ENCODE measurements at regions not wholly inside any gene's neighbourhood (a gene's known extent, or its start where the extent isn't known, plus 50 kb on each side); places are given as distances from the start of the nearest gene placed in this dataset.
A peak's percentile ranks its signal among the peaks of the same experiment; 100 is the strongest.

- Histone ChIP-seq H3K27me3 (ENCODE audit: control insufficient read depth in 3 of 3, insufficient read depth in 3 of 3, low read length in 3 of 3) (peaks cover 0 to 8% (median 0%) of the 10 kb centered on the region in 3 donors), H3K4me3 (ENCODE audit: low read depth in 1 of 3, low read length in 3 of 3) (no peak overlapping the region), H3K36me3 (ENCODE audit: control insufficient read depth in 3 of 3, insufficient read depth in 2 of 3, low read depth in 1 of 3, low read length in 3 of 3) (no peaks in the 10 kb centered on the region), H3K4me1 (ENCODE audit: control insufficient read depth in 3 of 3, insufficient read depth in 2 of 3, low read depth in 1 of 3, low read length in 2 of 3) (no peaks in the 10 kb centered on the region), H3K27ac (ENCODE audit: low read depth in 1 of 3, low read length in 2 of 3) (no peak overlapping the region), H3K9me3 (ENCODE audit: control insufficient read depth in 2 of 2, insufficient read depth in 1 of 2, low read depth in 1 of 2, low read length in 1 of 2) (no peaks in the 10 kb centered on the region)
- FAIRE-seq = no peak
- no peak for DNase-seq
- WGBS, 3 donors = 78 to 83% (median 81%) methylated on average over 4 of the region's 4 CpGs
Observed at GRCh38 chr21:38709876-38710275, 95.9 kb upstream of the ETS2 start.

GRCh38 chr21:38712071-38712470 lies 93.7 kb upstream of the ETS2 start:
- H3K27ac ChIP-seq (ENCODE audit: low read depth in 1 of 3, low read length in 2 of 3) = no peak overlapping the region
- H3K36me3 ChIP-seq (ENCODE audit: control insufficient read depth in 3 of 3, insufficient read depth in 2 of 3, low read depth in 1 of 3, low read length in 3 of 3) = no peaks in the 10 kb centered on the region
- no peaks in the 10 kb centered on the region for H3K4me1 ChIP-seq (ENCODE audit: control insufficient read depth in 3 of 3, insufficient read depth in 2 of 3, low read depth in 1 of 3, low read length in 2 of 3)
- no peaks in the 10 kb centered on the region for H3K9me3 ChIP-seq (ENCODE audit: control insufficient read depth in 2 of 2, insufficient read depth in 1 of 2, low read depth in 1 of 2, low read length in 1 of 2)
- no peak for FAIRE-seq
- WGBS, 3 donors = 54 to 79% (median 73%) methylated on average over 1 of the region's 1 CpG
- H3K4me3 ChIP-seq (ENCODE audit: low read depth in 1 of 3, low read length in 3 of 3) = no peak overlapping the region
- peak; percentile 36 to 67 for DNase-seq
- peaks cover 0 to 3% (median 0%) of the 10 kb centered on the region in 3 donors for H3K27me3 ChIP-seq (ENCODE audit: control insufficient read depth in 3 of 3, insufficient read depth in 3 of 3, low read length in 3 of 3)

- 87 to 96% (median 94%) methylated on average over 2 to 3 of the region's 3 CpGs for WGBS, 3 donors
- Histone ChIP-seq H3K27me3 (ENCODE audit: control insufficient read depth in 3 of 3, insufficient read depth in 3 of 3, low read length in 3 of 3) (peaks cover 0 to 3% (median 0%) of the 10 kb centered on the region in 3 donors), H3K4me1 (ENCODE audit: control insufficient read depth in 3 of 3, insufficient read depth in 2 of 3, low read depth in 1 of 3, low read length in 2 of 3) (no peaks in the 10 kb centered on the region), H3K4me3 (ENCODE audit: low read depth in 1 of 3, low read length in 3 of 3) (no peak overlapping the region), H3K27ac (ENCODE audit: low read depth in 1 of 3, low read length in 2 of 3) (no peak overlapping the region), H3K36me3 (ENCODE audit: control insufficient read depth in 3 of 3, insufficient read depth in 2 of 3, low read depth in 1 of 3, low read length in 3 of 3) (no peaks in the 10 kb centered on the region), H3K9me3 (ENCODE audit: control insufficient read depth in 2 of 2, insufficient read depth in 1 of 2, low read depth in 1 of 2, low read length in 1 of 2) (no peaks in the 10 kb centered on the region)
- FAIRE-seq (no peak), DNase-seq (no peak)
Observed at GRCh38 chr21:38712664-38713063, 93.1 kb upstream of the ETS2 start.

- no peak overlapping the region for H3K4me3 ChIP-seq (ENCODE audit: low read depth in 1 of 3, low read length in 3 of 3)
- no peak for FAIRE-seq
- DNase-seq = no peak
- peaks cover 0 to 3% (median 0%) of the 10 kb centered on the region in 3 donors for H3K27me3 ChIP-seq (ENCODE audit: control insufficient read depth in 3 of 3, insufficient read depth in 3 of 3, low read length in 3 of 3)
- H3K4me1 ChIP-seq (ENCODE audit: control insufficient read depth in 3 of 3, insufficient read depth in 2 of 3, low read depth in 1 of 3, low read length in 2 of 3) = no peaks in the 10 kb centered on the region
- no peaks in the 10 kb centered on the region for H3K36me3 ChIP-seq (ENCODE audit: control insufficient read depth in 3 of 3, insufficient read depth in 2 of 3, low read depth in 1 of 3, low read length in 3 of 3)
- no peaks in the 10 kb centered on the region for H3K9me3 ChIP-seq (ENCODE audit: control insufficient read depth in 2 of 2, insufficient read depth in 1 of 2, low read depth in 1 of 2, low read length in 1 of 2)
- WGBS, 3 donors = 87 to 92% (median 89%) methylated on average over 4 of the region's 4 CpGs
- no peak overlapping the region for H3K27ac ChIP-seq (ENCODE audit: low read depth in 1 of 3, low read length in 2 of 3)
Observed at GRCh38 chr21:38714039-38714817, 91.5 kb upstream of the ETS2 start.

- WGBS, 3 donors = 71 to 84% (median 81%) methylated on average over 5 of the region's 5 CpGs
- no peaks in the 10 kb centered on the region for H3K36me3 ChIP-seq (ENCODE audit: control insufficient read depth in 3 of 3, insufficient read depth in 2 of 3, low read depth in 1 of 3, low read length in 3 of 3)
- H3K4me1 ChIP-seq (ENCODE audit: control insufficient read depth in 3 of 3, insufficient read depth in 2 of 3, low read depth in 1 of 3, low read length in 2 of 3) = no peaks in the 10 kb centered on the region
- DNase-seq = no peak
- H3K4me3 ChIP-seq (ENCODE audit: low read depth in 1 of 3, low read length in 3 of 3) = no peak overlapping the region
- peaks cover 0 to under 1% (median 0%) of the 10 kb centered on the region in 3 donors for H3K27me3 ChIP-seq (ENCODE audit: control insufficient read depth in 3 of 3, insufficient read depth in 3 of 3, low read length in 3 of 3)
- H3K27ac ChIP-seq (ENCODE audit: low read depth in 1 of 3, low read length in 2 of 3) = no peak overlapping the region
- H3K9me3 ChIP-seq (ENCODE audit: control insufficient read depth in 2 of 2, insufficient read depth in 1 of 2, low read depth in 1 of 2, low read length in 1 of 2) = no peaks in the 10 kb centered on the region
- FAIRE-seq = no peak
Observed at GRCh38 chr21:38714999-38715398, 90.7 kb upstream of the ETS2 start.

GRCh38 chr21:38716088-38716487 lies 89.6 kb upstream of the ETS2 start:
- Histone ChIP-seq H3K4me1 (ENCODE audit: control insufficient read depth in 3 of 3, insufficient read depth in 2 of 3, low read depth in 1 of 3, low read length in 2 of 3) (no peaks in the 10 kb centered on the region), H3K4me3 (ENCODE audit: low read depth in 1 of 3, low read length in 3 of 3) (no peak overlapping the region), H3K9me3 (ENCODE audit: control insufficient read depth in 2 of 2, insufficient read depth in 1 of 2, low read depth in 1 of 2, low read length in 1 of 2) (no peaks in the 10 kb centered on the region), H3K27ac (ENCODE audit: low read depth in 1 of 3, low read length in 2 of 3) (no peak overlapping the region), H3K27me3 (ENCODE audit: control insufficient read depth in 3 of 3, insufficient read depth in 3 of 3, low read length in 3 of 3) (no peaks in the 10 kb centered on the region), H3K36me3 (ENCODE audit: control insufficient read depth in 3 of 3, insufficient read depth in 2 of 3, low read depth in 1 of 3, low read length in 3 of 3) (no peaks in the 10 kb centered on the region)
- no peak for FAIRE-seq
- DNase-seq = no peak
- WGBS, 3 donors = 69 to 83% (median 76%) methylated on average over 2 of the region's 2 CpGs

- H3K4me1 ChIP-seq (ENCODE audit: control insufficient read depth in 3 of 3, insufficient read depth in 2 of 3, low read depth in 1 of 3, low read length in 2 of 3) = no peaks in the 10 kb centered on the region
- H3K9me3 ChIP-seq (ENCODE audit: control insufficient read depth in 2 of 2, insufficient read depth in 1 of 2, low read depth in 1 of 2, low read length in 1 of 2) = no peaks in the 10 kb centered on the region
- no peak overlapping the region for H3K27ac ChIP-seq (ENCODE audit: low read depth in 1 of 3, low read length in 2 of 3)
- no peak overlapping the region for H3K4me3 ChIP-seq (ENCODE audit: low read depth in 1 of 3, low read length in 3 of 3)
- H3K27me3 ChIP-seq (ENCODE audit: control insufficient read depth in 3 of 3, insufficient read depth in 3 of 3, low read length in 3 of 3) = no peaks in the 10 kb centered on the region
- 90 to 94% (median 90%) methylated on average over 5 of the region's 5 CpGs for WGBS, 3 donors
- no peaks in the 10 kb centered on the region for H3K36me3 ChIP-seq (ENCODE audit: control insufficient read depth in 3 of 3, insufficient read depth in 2 of 3, low read depth in 1 of 3, low read length in 3 of 3)
- DNase-seq = no peak
- no peak for FAIRE-seq
Observed at GRCh38 chr21:38716942-38717341, 88.8 kb upstream of the ETS2 start.

GRCh38 chr21:38718481-38718880 lies 87.2 kb upstream of the ETS2 start:
- FAIRE-seq = no peak
- Histone ChIP-seq H3K27me3 (ENCODE audit: control insufficient read depth in 3 of 3, insufficient read depth in 3 of 3, low read length in 3 of 3) (no peaks in the 10 kb centered on the region), H3K4me1 (ENCODE audit: control insufficient read depth in 3 of 3, insufficient read depth in 2 of 3, low read depth in 1 of 3, low read length in 2 of 3) (no peaks in the 10 kb centered on the region), H3K4me3 (ENCODE audit: low read depth in 1 of 3, low read length in 3 of 3) (no peak overlapping the region), H3K9me3 (ENCODE audit: control insufficient read depth in 2 of 2, insufficient read depth in 1 of 2, low read depth in 1 of 2, low read length in 1 of 2) (no peaks in the 10 kb centered on the region), H3K36me3 (ENCODE audit: control insufficient read depth in 3 of 3, insufficient read depth in 2 of 3, low read depth in 1 of 3, low read length in 3 of 3) (no peaks in the 10 kb centered on the region), H3K27ac (ENCODE audit: low read depth in 1 of 3, low read length in 2 of 3) (no peak overlapping the region)
- no peak for DNase-seq
- 77 to 88% (median 81%) methylated on average over 3 of the region's 3 CpGs for whole genome bisulfite sequencing, 3 donors

- Histone ChIP-seq H3K36me3 (ENCODE audit: control insufficient read depth in 3 of 3, insufficient read depth in 2 of 3, low read depth in 1 of 3, low read length in 3 of 3) (no peaks in the 10 kb centered on the region), H3K27ac (ENCODE audit: low read depth in 1 of 3, low read length in 2 of 3) (no peak overlapping the region), H3K4me3 (ENCODE audit: low read depth in 1 of 3, low read length in 3 of 3) (no peak overlapping the region), H3K9me3 (ENCODE audit: control insufficient read depth in 2 of 2, insufficient read depth in 1 of 2, low read depth in 1 of 2, low read length in 1 of 2) (peaks cover 0 to 3% of the 10 kb centered on the region in 2 donors), H3K27me3 (ENCODE audit: control insufficient read depth in 3 of 3, insufficient read depth in 3 of 3, low read length in 3 of 3) (no peaks in the 10 kb centered on the region), H3K4me1 (ENCODE audit: control insufficient read depth in 3 of 3, insufficient read depth in 2 of 3, low read depth in 1 of 3, low read length in 2 of 3) (no peaks in the 10 kb centered on the region)
- 94 to 96% (median 95%) methylated on average over 6 of the region's 6 CpGs for WGBS, 3 donors
- no peak for FAIRE-seq
- no peak for DNase-seq
Observed at GRCh38 chr21:38720074-38720473, 85.7 kb upstream of the ETS2 start.

Measured in small intestine (tissue), 7 donors.